Keratinocyte (primary cell): ENCODE measurements at regions not wholly inside any gene's neighbourhood (a gene's known extent, or its start where the extent isn't known, plus 50 kb on each side); places are given as distances from the start of the nearest gene placed in this dataset.

Experiments used
- DNase-seq: peaks from one replicate; pipeline ENCODE4 v3.0.0-alpha.2; 2011; ENCODE audit warnings: low read depth, missing footprints, low spot score
- FAIRE-seq: peaks from 2 replicates; lab custom pipeline; 2011; peaks lifted over from hg19 to GRCh38; lab: Jason Lieb, UNC
- H2AFZ ChIP-seq: 2 replicates; pipeline ENCODE4 v1.6.0; 2012; ENCODE audit warnings: low read length, control low read depth, inconsistent platforms; ENCODE audit not compliant: control insufficient read depth
- H3K27ac ChIP-seq: 2 replicates; pipeline ENCODE4 v1.5.1; 2011; ENCODE audit warnings: low read length; ENCODE audit not compliant: control insufficient read depth, insufficient read depth
- H3K27me3 ChIP-seq: 3 replicates; pipeline ENCODE4 v1.6.0; 2011; ENCODE audit warnings: low read length; ENCODE audit not compliant: control insufficient read depth, insufficient read depth; ENCODE audit errors: extremely low read depth
- H3K36me3 ChIP-seq, 2 experiments: 2 replicates in 1 of 2; 3 replicates in 1 of 2; pipeline ENCODE4 v1.5.1; 2011; ENCODE audit warnings: low read length in 2 of 2, mild to moderate bottlenecking in 1 of 2; ENCODE audit not compliant: control insufficient read depth in 2 of 2, insufficient read depth in 2 of 2; ENCODE audit errors: extremely low read depth in 1 of 2
- H3K4me1 ChIP-seq: 3 replicates; pipeline ENCODE4 v1.5.1; 2011; ENCODE audit warnings: low read length; ENCODE audit not compliant: control insufficient read depth, insufficient read depth; ENCODE audit errors: extremely low read depth
- H3K4me2 ChIP-seq: 3 replicates; pipeline ENCODE4 v1.6.0; 2011; ENCODE audit warnings: low read depth, low read length; ENCODE audit not compliant: control insufficient read depth, insufficient read depth; ENCODE audit errors: extremely low read depth
- H3K4me3 ChIP-seq, 3 experiments: fragments of 200-600 bp in 1 of 3; sonication (generic) in 1 of 3; 2 replicates in 2 of 3; 3 replicates in 1 of 3; pipeline ENCODE4 v1.5.1; 2011 to 2016; ENCODE audit warnings: low read length in 3 of 3, mild to moderate bottlenecking in 3 of 3, control low read depth in 2 of 3, inconsistent platforms in 1 of 3, low read depth in 1 of 3, mixed read lengths in 1 of 3, mixed run types in 1 of 3, moderate library complexity in 1 of 3; ENCODE audit not compliant: control insufficient read depth in 2 of 3, insufficient read depth in 2 of 3; ENCODE audit errors: extremely low read depth in 1 of 3
- H3K79me2 ChIP-seq: 2 replicates; pipeline ENCODE4 v1.6.0; 2012; ENCODE audit warnings: low read length; ENCODE audit not compliant: control insufficient read depth, insufficient read depth
- H3K9ac ChIP-seq: 3 replicates; pipeline ENCODE4 v1.6.0; 2011; ENCODE audit warnings: low read length; ENCODE audit not compliant: control insufficient read depth, insufficient read depth; ENCODE audit errors: extremely low read depth
- H3K9me1 ChIP-seq: 3 replicates; pipeline ENCODE4 v1.6.0; 2011; ENCODE audit warnings: low read length; ENCODE audit not compliant: control insufficient read depth, insufficient read depth; ENCODE audit errors: extremely low read depth
- H3K9me3 ChIP-seq: 2 replicates; pipeline ENCODE4 v1.5.1; 2012; ENCODE audit warnings: low read depth, low read length; ENCODE audit not compliant: control insufficient read depth
- H4K20me1 ChIP-seq: 3 replicates; pipeline ENCODE4 v1.6.0; 2011; ENCODE audit warnings: low read length; ENCODE audit not compliant: control insufficient read depth, insufficient read depth; ENCODE audit errors: extremely low read depth
- EZH2 ChIP-seq: IDR thresholded peaks from one replicate; pipeline ENCODE4 v1.6.1; 2012; ENCODE audit warnings: inconsistent platforms, mild to moderate bottlenecking, low read length, moderate library complexity
- dilution Hi-C: fragments of 300-500 bp; cut with MboI; formaldehyde crosslinking; loops from one replicate; pipeline ENCODE4 v1.7.0; 2020; ENCODE audit warnings: low sequenced_read_pairs; ENCODE audit not compliant: extremely low pct_ligation_motif_present
- TF ChIP-seq, protein P1 (sequence below), 3 experiments: IDR thresholded peaks in 1 of 3; conservative IDR thresholded peaks in 1 of 3; optimal IDR thresholded peaks in 1 of 3; 2 replicates in 2 of 3; 3 replicates in 1 of 3; pipeline versions ENCODE3 to v1.5.1; 2011; ENCODE audit warnings: low read length in 3 of 3, mild to moderate bottlenecking in 3 of 3, moderate library complexity in 2 of 3, control low read depth in 1 of 3, inconsistent platforms in 1 of 3; ENCODE audit not compliant: insufficient read depth in 2 of 3; ENCODE audit errors: extremely low read depth in 1 of 3

DNA sequence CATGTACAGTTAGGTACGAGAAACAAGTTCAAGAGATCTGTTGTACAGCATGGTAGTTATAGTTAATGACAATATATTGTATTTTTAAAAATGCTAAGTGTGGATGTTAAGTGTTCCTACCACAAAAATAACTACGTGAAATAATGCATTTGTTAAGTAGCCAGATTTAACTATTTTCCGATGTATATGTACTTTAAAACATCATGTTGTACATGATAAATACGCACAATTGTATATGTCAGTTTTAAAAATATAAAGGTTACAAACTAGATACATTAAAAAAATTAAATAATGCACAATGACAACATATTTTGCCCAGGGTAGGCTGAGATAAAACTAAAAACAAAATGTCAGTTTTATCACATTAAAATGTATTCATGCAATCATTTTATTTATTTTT, 285.1 kb upstream of the DCN start:
- DNase-seq (no peak), FAIRE-seq (no peak)
- H3K27me3 ChIP-seq = no peaks in the 10 kb centered on the region
- H4K20me1 ChIP-seq = no peaks in the 10 kb centered on the region
- H2AFZ ChIP-seq = no peak overlapping the region
- no peak overlapping the region for H3K9ac ChIP-seq
- no peaks in the 10 kb centered on the region for H3K9me1 ChIP-seq
- no peak overlapping the region for H3K27ac ChIP-seq
- no peaks in the 10 kb centered on the region for H3K36me3 ChIP-seq
- dilution Hi-C loops = no loop called here
- no peak overlapping the region for H3K4me2 ChIP-seq
- H3K79me2 ChIP-seq = no peaks in the 10 kb centered on the region
- TF ChIP-seq, protein P1, sequence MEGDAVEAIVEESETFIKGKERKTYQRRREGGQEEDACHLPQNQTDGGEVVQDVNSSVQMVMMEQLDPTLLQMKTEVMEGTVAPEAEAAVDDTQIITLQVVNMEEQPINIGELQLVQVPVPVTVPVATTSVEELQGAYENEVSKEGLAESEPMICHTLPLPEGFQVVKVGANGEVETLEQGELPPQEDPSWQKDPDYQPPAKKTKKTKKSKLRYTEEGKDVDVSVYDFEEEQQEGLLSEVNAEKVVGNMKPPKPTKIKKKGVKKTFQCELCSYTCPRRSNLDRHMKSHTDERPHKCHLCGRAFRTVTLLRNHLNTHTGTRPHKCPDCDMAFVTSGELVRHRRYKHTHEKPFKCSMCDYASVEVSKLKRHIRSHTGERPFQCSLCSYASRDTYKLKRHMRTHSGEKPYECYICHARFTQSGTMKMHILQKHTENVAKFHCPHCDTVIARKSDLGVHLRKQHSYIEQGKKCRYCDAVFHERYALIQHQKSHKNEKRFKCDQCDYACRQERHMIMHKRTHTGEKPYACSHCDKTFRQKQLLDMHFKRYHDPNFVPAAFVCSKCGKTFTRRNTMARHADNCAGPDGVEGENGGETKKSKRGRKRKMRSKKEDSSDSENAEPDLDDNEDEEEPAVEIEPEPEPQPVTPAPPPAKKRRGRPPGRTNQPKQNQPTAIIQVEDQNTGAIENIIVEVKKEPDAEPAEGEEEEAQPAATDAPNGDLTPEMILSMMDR (optimal IDR thresholded peaks at IDR 0.05 in 1 of 3, IDR thresholded peaks at IDR 0.05 in 1 of 3, conservative IDR thresholded peaks at IDR 0.05 in 1 of 3; ENCODE audit: extremely low read depth in 1 of 3, insufficient read depth in 2 of 3, low read length in 3 of 3) = no peak
- no peak for TF ChIP-seq EZH2
- H3K9me3 ChIP-seq = no peaks in the 10 kb centered on the region
- no peak overlapping the region for H3K4me3 ChIP-seq
- H3K4me1 ChIP-seq = no peaks in the 10 kb centered on the region

DNA sequence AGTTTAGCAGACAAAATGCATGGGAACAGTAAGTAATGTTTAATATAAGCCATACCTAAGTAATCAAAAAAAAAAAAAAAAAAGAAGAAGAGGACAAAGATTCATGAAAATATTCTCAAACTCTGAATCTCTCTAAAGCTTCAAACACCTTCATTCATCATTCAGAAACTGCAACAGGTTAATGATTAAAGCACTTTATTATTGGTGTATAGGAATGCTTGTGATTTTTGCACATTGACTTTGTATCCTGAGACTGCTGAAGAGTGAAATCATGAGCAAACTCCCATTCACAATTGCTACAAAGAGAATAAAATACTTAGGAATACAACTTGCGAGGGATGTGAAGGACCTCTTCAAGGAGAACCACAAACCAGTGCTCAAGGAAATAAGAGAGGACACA, 278.4 kb upstream of the DCN start:
- H3K36me3 ChIP-seq = no peaks in the 10 kb centered on the region
- no peak for DNase-seq
- no peak overlapping the region for H3K4me3 ChIP-seq
- H3K27ac ChIP-seq = no peak overlapping the region
- no peaks in the 10 kb centered on the region for H3K79me2 ChIP-seq
- no peaks in the 10 kb centered on the region for H3K4me1 ChIP-seq
- H3K27me3 ChIP-seq = no peaks in the 10 kb centered on the region
- no peak overlapping the region for H3K9ac ChIP-seq
- dilution Hi-C loops = no loop called here
- no peak overlapping the region for H3K4me2 ChIP-seq
- H4K20me1 ChIP-seq = no peaks in the 10 kb centered on the region
- no peak for FAIRE-seq
- no peak overlapping the region for H2AFZ ChIP-seq
- no peak for TF ChIP-seq EZH2
- TF ChIP-seq, protein P1 (optimal IDR thresholded peaks at IDR 0.05 in 1 of 3, IDR thresholded peaks at IDR 0.05 in 1 of 3, conservative IDR thresholded peaks at IDR 0.05 in 1 of 3; ENCODE audit: extremely low read depth in 1 of 3, insufficient read depth in 2 of 3, low read length in 3 of 3) = no peak
- no peaks in the 10 kb centered on the region for H3K9me1 ChIP-seq
- no peaks in the 10 kb centered on the region for H3K9me3 ChIP-seq
